PC-3 (cell line): ENCODE measurements at regions not wholly inside any gene's neighbourhood (a gene's known extent, or its start where the extent isn't known, plus 50 kb on each side); places are given as distances from the start of the nearest gene placed in this dataset.

Experiments
- EZH2 ChIP-seq: fragments of 300-600 bp; sonication (generic); IDR thresholded peaks from one replicate; pipeline ENCODE4 v1.6.1; 2017; ENCODE audit warnings: antibody characterized with exemption, mild to moderate bottlenecking, low read length; ENCODE audit not compliant: unreplicated experiment
- EZH2phosphoT487 ChIP-seq: fragments of 300-600 bp; sonication (generic); IDR thresholded peaks from 2 replicates; pipeline ENCODE4 v1.6.1; 2018; ENCODE audit warnings: mild to moderate bottlenecking, antibody characterized with exemption, low read length, borderline replicate concordance
- TF ChIP-seq, protein P1 (sequence below): fragments of 300-600 bp; sonication (generic); conservative IDR thresholded peaks from 2 replicates; pipeline ENCODE4 v1.5.1; 2017; ENCODE audit warnings: antibody characterized with exemption, low read depth, mild to moderate bottlenecking, low read length

DNA sequence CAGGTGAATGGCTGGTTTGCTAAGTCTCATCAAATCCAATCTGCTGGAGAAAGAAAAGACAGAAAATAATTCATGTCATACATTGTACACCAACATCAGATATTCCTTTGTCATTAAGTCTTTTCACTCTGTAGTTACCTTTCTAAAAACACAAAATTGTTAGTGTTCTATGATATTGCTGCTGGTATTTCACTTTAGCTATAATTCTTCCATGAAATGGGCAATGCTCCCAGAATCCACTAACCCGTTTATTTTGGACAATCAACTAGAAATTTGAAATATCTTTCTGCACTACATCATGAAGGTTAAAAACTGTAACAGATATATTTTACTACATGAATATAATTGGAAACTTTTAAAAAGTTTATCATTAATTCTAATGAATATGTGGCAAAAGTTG is 181.3 kb downstream of the C7orf25 start:
- TF ChIP-seq, protein P1, sequence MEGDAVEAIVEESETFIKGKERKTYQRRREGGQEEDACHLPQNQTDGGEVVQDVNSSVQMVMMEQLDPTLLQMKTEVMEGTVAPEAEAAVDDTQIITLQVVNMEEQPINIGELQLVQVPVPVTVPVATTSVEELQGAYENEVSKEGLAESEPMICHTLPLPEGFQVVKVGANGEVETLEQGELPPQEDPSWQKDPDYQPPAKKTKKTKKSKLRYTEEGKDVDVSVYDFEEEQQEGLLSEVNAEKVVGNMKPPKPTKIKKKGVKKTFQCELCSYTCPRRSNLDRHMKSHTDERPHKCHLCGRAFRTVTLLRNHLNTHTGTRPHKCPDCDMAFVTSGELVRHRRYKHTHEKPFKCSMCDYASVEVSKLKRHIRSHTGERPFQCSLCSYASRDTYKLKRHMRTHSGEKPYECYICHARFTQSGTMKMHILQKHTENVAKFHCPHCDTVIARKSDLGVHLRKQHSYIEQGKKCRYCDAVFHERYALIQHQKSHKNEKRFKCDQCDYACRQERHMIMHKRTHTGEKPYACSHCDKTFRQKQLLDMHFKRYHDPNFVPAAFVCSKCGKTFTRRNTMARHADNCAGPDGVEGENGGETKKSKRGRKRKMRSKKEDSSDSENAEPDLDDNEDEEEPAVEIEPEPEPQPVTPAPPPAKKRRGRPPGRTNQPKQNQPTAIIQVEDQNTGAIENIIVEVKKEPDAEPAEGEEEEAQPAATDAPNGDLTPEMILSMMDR = no peak
- no peak for TF ChIP-seq EZH2phosphoT487
- TF ChIP-seq EZH2 = no peak
